ENCODE measurements at regions not wholly inside any gene's neighbourhood (a gene's known extent, or its start where the extent isn't known, plus 50 kb on each side); places are given as distances from the start of the nearest gene placed in this dataset.

- no peak overlapping the region for H3K4me3 ChIP-seq (ENCODE audit: low read depth, low read length)
- in situ Hi-C loops (cut with HindIII; ENCODE audit: low sequenced_read_pairs): no loop called here
- DNase-seq (ENCODE audit: low read depth): no peak
- TF ChIP-seq CTCF (IDR thresholded peaks at IDR 0.05; ENCODE audit: low read depth, low read length, missing control alignments): no peak
Measured at GRCh38 chr4:11783588-11783987, 354.9 kb upstream of the HS3ST1 start.

- DNase-seq (ENCODE audit: low read depth): no peak
- TF ChIP-seq CTCF (IDR thresholded peaks at IDR 0.05; ENCODE audit: low read depth, low read length, missing control alignments): no peak
- H3K4me3 ChIP-seq (ENCODE audit: low read depth, low read length): no peak overlapping the region
- in situ Hi-C loops (cut with HindIII; ENCODE audit: low sequenced_read_pairs): no loop called here
Measured at GRCh38 chr4:11782859-11783258, 354.2 kb upstream of the HS3ST1 start.

- in situ Hi-C loops (cut with HindIII; ENCODE audit: low sequenced_read_pairs): no loop called here
- DNase-seq (ENCODE audit: low read depth): no peak
- H3K4me3 ChIP-seq (ENCODE audit: low read depth, low read length): no peak overlapping the region
- TF ChIP-seq CTCF (IDR thresholded peaks at IDR 0.05; ENCODE audit: low read depth, low read length, missing control alignments): no peak
Measured at GRCh38 chr4:11777447-11777846, 348.8 kb upstream of the HS3ST1 start.

- no peak for TF ChIP-seq CTCF (IDR thresholded peaks at IDR 0.05; ENCODE audit: low read depth, low read length, missing control alignments)
- in situ Hi-C loops (cut with HindIII; ENCODE audit: low sequenced_read_pairs): no loop called here
- no peak for DNase-seq (ENCODE audit: low read depth)
Measured at GRCh38 chr4:11774346-11774745, 345.7 kb upstream of the HS3ST1 start.

GRCh38 chr4:11773798-11774197 lies 345.1 kb upstream of the HS3ST1 start:
- in situ Hi-C loops (cut with HindIII; ENCODE audit: low sequenced_read_pairs): no loop called here
- H3K4me3 ChIP-seq (ENCODE audit: low read depth, low read length): no peak overlapping the region
- DNase-seq (ENCODE audit: low read depth): no peak
- no peak for TF ChIP-seq CTCF (IDR thresholded peaks at IDR 0.05; ENCODE audit: low read depth, low read length, missing control alignments)

More at GRCh38 chr4:11774346-11774745, 345.7 kb upstream of the HS3ST1 start:
- H3K4me3 ChIP-seq (ENCODE audit: low read depth, low read length): no peak overlapping the region

GRCh38 chr4:11769434-11769833 lies 340.7 kb upstream of the HS3ST1 start:
- DNase-seq (ENCODE audit: low read depth): no peak

More at GRCh38 chr4:11769434-11769833, 340.7 kb upstream of the HS3ST1 start:
- TF ChIP-seq CTCF (IDR thresholded peaks at IDR 0.05; ENCODE audit: low read depth, low read length, missing control alignments): no peak
- in situ Hi-C loops (cut with HindIII; ENCODE audit: low sequenced_read_pairs): no loop called here
- no peak overlapping the region for H3K4me3 ChIP-seq (ENCODE audit: low read depth, low read length)
